ENCODE measurements at regions not wholly inside any gene's neighbourhood (a gene's known extent, or its start where the extent isn't known, plus 50 kb on each side); places are given as distances from the start of the nearest gene placed in this dataset.

- Histone ChIP-seq H3K4me3 (ENCODE audit: low read length) (no peak overlapping the region), H3K36me3 (ENCODE audit: control insufficient read depth, insufficient read depth, low read length) (no peaks in the 10 kb centered on the region), H3K27me3 (ENCODE audit: control insufficient read depth, insufficient read depth, low read length) (peaks cover 7% of the 10 kb centered on the region), H3K9me3 (replicated peaks; ENCODE audit: control insufficient read depth, low read depth, low read length) (no peaks in the 10 kb centered on the region), H3K4me1 (ENCODE audit: control insufficient read depth, insufficient read depth, low read length) (peaks cover 21% of the 10 kb centered on the region), H3K27ac (ENCODE audit: low read length) (no peak overlapping the region)
- 80% methylated on average over 16 of the region's 23 CpGs for WGBS (ENCODE audit: insufficient coverage)
- DNase-seq, result no peak
These were observed 193.7 kb upstream of the DIO3 start for GRCh38 chr14:101367421-101368261.

DNA sequence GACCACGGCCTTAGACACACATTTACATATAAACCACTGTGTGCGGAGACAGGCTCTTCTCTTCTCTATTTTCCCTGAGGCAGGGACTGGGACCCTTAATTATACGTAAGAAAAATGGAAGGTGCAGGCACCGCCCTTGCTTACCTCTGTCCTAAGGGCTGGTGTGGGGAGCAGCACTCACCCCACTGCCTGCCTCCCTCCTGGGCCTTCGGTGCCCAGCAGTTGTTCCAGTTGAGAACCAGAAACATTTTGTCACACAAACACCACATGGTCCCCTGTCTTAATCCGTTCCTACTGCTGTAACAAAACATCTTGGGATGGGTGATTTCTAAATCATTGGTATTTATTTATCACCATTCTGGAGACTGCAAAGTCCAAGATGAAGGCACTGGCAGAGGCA is 192.7 kb upstream of the DIO3 start:
- no peak for DNase-seq
- no peak overlapping the region for H3K27ac ChIP-seq (ENCODE audit: low read length)
- WGBS (ENCODE audit: insufficient coverage), result no CpG with 5 or more reads among the region's 6 CpGs
- peaks cover 21% of the 10 kb centered on the region for H3K4me1 ChIP-seq (ENCODE audit: control insufficient read depth, insufficient read depth, low read length)
- no peaks in the 10 kb centered on the region for H3K9me3 ChIP-seq (replicated peaks; ENCODE audit: control insufficient read depth, low read depth, low read length)
- H3K4me3 ChIP-seq (ENCODE audit: low read length), result no peak overlapping the region
- peaks cover 7% of the 10 kb centered on the region for H3K27me3 ChIP-seq (ENCODE audit: control insufficient read depth, insufficient read depth, low read length)
- H3K36me3 ChIP-seq (ENCODE audit: control insufficient read depth, insufficient read depth, low read length), result no peaks in the 10 kb centered on the region

GRCh38 chr14:101369194-101369915 is 191.9 kb upstream of the DIO3 start:
- Histone ChIP-seq H3K36me3 (ENCODE audit: control insufficient read depth, insufficient read depth, low read length) (no peaks in the 10 kb centered on the region), H3K4me3 (ENCODE audit: low read length) (no peak overlapping the region), H3K9me3 (replicated peaks; ENCODE audit: control insufficient read depth, low read depth, low read length) (no peaks in the 10 kb centered on the region), H3K27ac (ENCODE audit: low read length) (no peak overlapping the region), H3K4me1 (ENCODE audit: control insufficient read depth, insufficient read depth, low read length) (peaks cover 14% of the 10 kb centered on the region), H3K27me3 (ENCODE audit: control insufficient read depth, insufficient read depth, low read length) (peaks cover 7% of the 10 kb centered on the region)
- DNase-seq, result no peak
- 84% methylated on average over 10 of the region's 17 CpGs for WGBS (ENCODE audit: insufficient coverage)

DNA sequence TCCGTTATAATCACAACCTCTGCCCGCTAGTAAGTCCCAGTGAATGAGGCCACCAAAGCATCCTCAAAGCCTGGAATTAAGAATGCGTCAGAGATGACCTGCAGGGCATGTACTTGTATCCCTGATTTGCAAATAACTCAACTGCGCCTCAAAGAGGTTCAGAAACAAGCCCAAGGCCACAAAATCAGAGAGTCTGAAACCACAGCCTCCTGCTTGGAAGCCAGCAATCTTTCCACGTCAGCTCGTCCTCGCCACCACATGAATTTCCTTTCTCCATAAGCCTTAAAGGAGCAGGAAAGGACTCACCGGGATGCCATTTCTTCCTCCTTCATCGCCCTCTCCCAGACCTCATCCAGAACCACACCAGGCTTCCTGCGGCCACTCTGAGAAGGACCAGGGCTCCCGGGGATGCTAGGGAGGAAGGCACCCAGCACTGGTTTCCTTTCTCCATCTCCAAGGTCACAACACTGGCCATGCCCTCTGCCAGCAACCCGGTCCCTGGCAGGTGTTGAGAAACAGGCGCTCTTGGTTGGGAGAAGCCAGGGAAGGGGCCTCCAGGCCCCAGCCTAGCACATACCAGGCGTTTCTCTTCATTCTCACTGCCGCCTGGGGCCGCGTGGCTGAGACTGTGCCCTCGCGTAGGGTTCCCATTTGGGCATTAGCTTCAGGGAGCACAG is 191.2 kb upstream of the DIO3 start:
- no peak overlapping the region for H3K4me3 ChIP-seq (ENCODE audit: low read length)
- peaks cover 7% of the 10 kb centered on the region for H3K4me1 ChIP-seq (ENCODE audit: control insufficient read depth, insufficient read depth, low read length)
- peaks cover 3% of the 10 kb centered on the region for H3K27me3 ChIP-seq (ENCODE audit: control insufficient read depth, insufficient read depth, low read length)
- 92% methylated on average over 15 of the region's 19 CpGs for WGBS (ENCODE audit: insufficient coverage)
- no peaks in the 10 kb centered on the region for H3K9me3 ChIP-seq (replicated peaks; ENCODE audit: control insufficient read depth, low read depth, low read length)
- no peak overlapping the region for H3K27ac ChIP-seq (ENCODE audit: low read length)
- no peak for DNase-seq
- no peaks in the 10 kb centered on the region for H3K36me3 ChIP-seq (ENCODE audit: control insufficient read depth, insufficient read depth, low read length)

DNA sequence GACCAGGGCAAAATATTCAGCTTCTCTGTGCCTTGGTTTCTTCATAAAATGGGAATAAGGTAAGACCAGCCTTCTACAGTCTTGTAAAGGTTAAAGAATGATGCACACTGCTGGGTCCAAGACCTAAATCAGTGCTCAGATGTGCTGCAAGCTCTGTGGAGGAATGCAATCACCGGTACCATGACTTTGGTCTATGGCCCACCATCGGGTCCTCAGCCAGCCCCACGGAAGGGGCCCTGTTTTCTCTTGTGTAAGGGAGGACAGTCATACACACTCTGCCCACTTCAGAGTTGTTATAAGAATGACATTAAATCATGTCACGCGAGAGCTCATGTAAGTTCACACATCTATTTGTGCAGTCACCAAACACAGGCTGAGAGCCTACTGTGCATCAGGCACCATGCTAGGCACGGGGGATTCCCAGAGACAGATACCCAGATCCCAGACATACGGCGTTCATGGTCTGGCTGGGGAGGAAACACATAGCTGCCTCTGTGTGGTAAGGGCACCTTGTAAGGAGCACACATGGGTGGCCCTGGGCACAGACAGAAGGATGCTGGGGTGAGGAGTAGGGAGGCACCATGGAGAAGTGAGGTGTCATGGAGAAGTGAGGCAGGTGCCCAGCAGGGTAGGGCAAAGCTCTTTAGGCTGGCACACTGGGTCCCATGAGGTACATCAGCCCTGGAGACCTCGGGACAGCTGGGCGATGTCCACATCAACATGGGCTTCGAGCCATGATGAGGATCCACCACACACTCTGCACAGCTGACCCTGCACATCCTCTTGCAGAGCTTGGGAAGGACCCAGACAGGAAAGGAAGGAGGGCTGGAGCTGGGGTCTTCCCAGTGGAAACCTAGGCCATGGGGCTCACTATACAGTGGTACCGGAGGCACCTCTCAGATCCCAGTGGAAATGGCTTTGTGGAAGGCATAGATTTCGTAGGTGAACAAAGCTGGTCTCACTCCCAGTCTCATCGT is 190.4 kb upstream of the DIO3 start:
- Histone ChIP-seq H3K4me3 (ENCODE audit: low read length) (no peak overlapping the region), H3K27me3 (ENCODE audit: control insufficient read depth, insufficient read depth, low read length) (peaks cover 3% of the 10 kb centered on the region), H3K9me3 (replicated peaks; ENCODE audit: control insufficient read depth, low read depth, low read length) (no peaks in the 10 kb centered on the region), H3K27ac (ENCODE audit: low read length) (no peak overlapping the region), H3K36me3 (ENCODE audit: control insufficient read depth, insufficient read depth, low read length) (no peaks in the 10 kb centered on the region), H3K4me1 (ENCODE audit: control insufficient read depth, insufficient read depth, low read length) (no peaks in the 10 kb centered on the region)
- DNase-seq, result no peak
- 92% methylated on average over 9 of the region's 14 CpGs for WGBS (ENCODE audit: insufficient coverage)

GRCh38 chr14:101371799-101372793 is 189.2 kb upstream of the DIO3 start:
- DNase-seq, result no peak
- Histone ChIP-seq H3K4me3 (ENCODE audit: low read length) (no peak overlapping the region), H3K27me3 (ENCODE audit: control insufficient read depth, insufficient read depth, low read length) (peaks cover 3% of the 10 kb centered on the region), H3K36me3 (ENCODE audit: control insufficient read depth, insufficient read depth, low read length) (no peaks in the 10 kb centered on the region), H3K27ac (ENCODE audit: low read length) (no peak overlapping the region), H3K9me3 (replicated peaks; ENCODE audit: control insufficient read depth, low read depth, low read length) (no peaks in the 10 kb centered on the region), H3K4me1 (ENCODE audit: control insufficient read depth, insufficient read depth, low read length) (no peaks in the 10 kb centered on the region)
- WGBS (ENCODE audit: insufficient coverage), result 82% methylated on average over 13 of the region's 18 CpGs

DNA sequence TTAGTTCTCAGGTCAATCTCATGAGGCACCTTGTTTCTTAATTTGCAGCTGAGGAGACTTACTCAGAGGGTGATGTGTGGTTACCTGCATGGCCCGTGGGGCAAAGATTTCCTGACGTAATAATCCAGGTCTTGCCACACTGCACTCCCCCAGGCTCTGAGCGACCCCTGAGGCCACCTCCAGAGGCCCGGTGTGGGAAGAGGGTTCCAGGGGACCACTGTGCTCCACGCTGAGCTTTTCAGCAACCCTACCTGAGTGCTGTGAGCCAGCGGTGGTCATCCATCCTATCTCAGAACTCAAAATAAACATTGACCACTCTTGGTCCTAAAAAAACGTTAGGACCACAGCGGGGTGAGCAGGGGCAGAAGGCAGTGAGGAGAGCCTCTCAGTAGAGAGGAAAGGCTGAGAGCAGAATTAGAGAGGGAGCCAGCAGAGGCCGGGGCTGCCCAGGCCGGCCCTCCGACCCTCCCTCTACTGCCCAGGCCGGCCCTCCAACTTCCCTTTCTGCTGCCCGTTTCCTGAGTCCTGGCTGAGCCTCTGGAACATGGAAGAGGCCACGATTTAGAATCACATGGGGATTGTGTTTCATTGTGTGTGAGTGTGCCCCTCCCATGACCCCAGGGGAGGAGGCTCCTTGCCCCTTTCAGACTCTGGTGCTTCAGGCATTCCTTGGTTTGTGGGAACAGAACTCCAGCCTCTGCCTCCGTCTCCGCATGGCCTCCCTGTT is 188.2 kb upstream of the DIO3 start:
- 89% methylated on average over 4 of the region's 16 CpGs for WGBS (ENCODE audit: insufficient coverage)
- H3K4me1 ChIP-seq (ENCODE audit: control insufficient read depth, insufficient read depth, low read length), result no peaks in the 10 kb centered on the region
- no peaks in the 10 kb centered on the region for H3K27me3 ChIP-seq (ENCODE audit: control insufficient read depth, insufficient read depth, low read length)
- H3K36me3 ChIP-seq (ENCODE audit: control insufficient read depth, insufficient read depth, low read length), result no peaks in the 10 kb centered on the region
- H3K4me3 ChIP-seq (ENCODE audit: low read length), result no peak overlapping the region
- no peak for DNase-seq
- no peak overlapping the region for H3K27ac ChIP-seq (ENCODE audit: low read length)
- H3K9me3 ChIP-seq (replicated peaks; ENCODE audit: control insufficient read depth, low read depth, low read length), result no peaks in the 10 kb centered on the region

- no peak for DNase-seq
- Histone ChIP-seq H3K36me3 (ENCODE audit: control insufficient read depth, insufficient read depth, low read length) (no peaks in the 10 kb centered on the region), H3K4me1 (ENCODE audit: control insufficient read depth, insufficient read depth, low read length) (no peaks in the 10 kb centered on the region), H3K27me3 (ENCODE audit: control insufficient read depth, insufficient read depth, low read length) (no peaks in the 10 kb centered on the region), H3K9me3 (replicated peaks; ENCODE audit: control insufficient read depth, low read depth, low read length) (no peaks in the 10 kb centered on the region), H3K27ac (ENCODE audit: low read length) (no peak overlapping the region), H3K4me3 (ENCODE audit: low read length) (no peak overlapping the region)
- WGBS (ENCODE audit: insufficient coverage), result 91% methylated on average over 17 of the region's 22 CpGs
These were observed 187.5 kb upstream of the DIO3 start for GRCh38 chr14:101373690-101374295.

Data from muscle of leg (tissue), 3 donors.